ENCODE measurements at regions not wholly inside any gene's neighbourhood (a gene's known extent, or its start where the extent isn't known, plus 50 kb on each side); places are given as distances from the start of the nearest gene placed in this dataset.

DNA sequence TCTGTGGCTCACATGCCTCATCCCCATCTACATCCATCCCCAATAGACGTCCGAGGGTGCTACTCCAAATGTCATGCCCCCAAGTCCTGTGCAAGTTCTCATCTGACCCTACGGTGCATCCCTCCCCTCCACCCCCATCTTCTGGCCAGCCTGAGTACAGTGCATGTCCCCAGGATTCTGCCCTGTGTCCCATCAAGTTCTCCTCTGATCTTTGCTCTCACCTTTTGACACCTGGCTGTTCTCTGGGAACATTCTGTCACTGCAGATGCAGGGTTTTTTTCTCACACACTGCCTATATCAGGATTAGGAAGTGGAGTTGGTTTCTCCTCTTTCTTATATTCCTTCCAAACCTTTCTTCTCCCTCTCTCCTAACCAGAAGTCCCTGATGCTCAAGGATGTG, 377.2 kb downstream of the GADD45G start:
- H3K4me3 Mint-ChIP-seq = no peak overlapping the region
- no peak for ATAC-seq (ENCODE audit: low read depth)
- H3K27me3 Mint-ChIP-seq = peaks cover 4% of the 10 kb centered on the region
- TF ChIP-seq, protein P1, sequence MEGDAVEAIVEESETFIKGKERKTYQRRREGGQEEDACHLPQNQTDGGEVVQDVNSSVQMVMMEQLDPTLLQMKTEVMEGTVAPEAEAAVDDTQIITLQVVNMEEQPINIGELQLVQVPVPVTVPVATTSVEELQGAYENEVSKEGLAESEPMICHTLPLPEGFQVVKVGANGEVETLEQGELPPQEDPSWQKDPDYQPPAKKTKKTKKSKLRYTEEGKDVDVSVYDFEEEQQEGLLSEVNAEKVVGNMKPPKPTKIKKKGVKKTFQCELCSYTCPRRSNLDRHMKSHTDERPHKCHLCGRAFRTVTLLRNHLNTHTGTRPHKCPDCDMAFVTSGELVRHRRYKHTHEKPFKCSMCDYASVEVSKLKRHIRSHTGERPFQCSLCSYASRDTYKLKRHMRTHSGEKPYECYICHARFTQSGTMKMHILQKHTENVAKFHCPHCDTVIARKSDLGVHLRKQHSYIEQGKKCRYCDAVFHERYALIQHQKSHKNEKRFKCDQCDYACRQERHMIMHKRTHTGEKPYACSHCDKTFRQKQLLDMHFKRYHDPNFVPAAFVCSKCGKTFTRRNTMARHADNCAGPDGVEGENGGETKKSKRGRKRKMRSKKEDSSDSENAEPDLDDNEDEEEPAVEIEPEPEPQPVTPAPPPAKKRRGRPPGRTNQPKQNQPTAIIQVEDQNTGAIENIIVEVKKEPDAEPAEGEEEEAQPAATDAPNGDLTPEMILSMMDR (IDR thresholded peaks at IDR 0.05) = no peak
- no peak for DNase-seq
- POLR2A ChIA-PET = no interaction called here
- no peaks in the 10 kb centered on the region for H3K36me3 Mint-ChIP-seq (ENCODE audit: low read depth)
- CTCF ChIA-PET = no interaction called here
- H3K27ac Mint-ChIP-seq = no peak overlapping the region
- H3K9me3 Mint-ChIP-seq = no peaks in the 10 kb centered on the region
- intact Hi-C loops (cut with micrococcal nuclease) = no loop called here
- no peaks in the 10 kb centered on the region for H3K4me1 Mint-ChIP-seq

DNA sequence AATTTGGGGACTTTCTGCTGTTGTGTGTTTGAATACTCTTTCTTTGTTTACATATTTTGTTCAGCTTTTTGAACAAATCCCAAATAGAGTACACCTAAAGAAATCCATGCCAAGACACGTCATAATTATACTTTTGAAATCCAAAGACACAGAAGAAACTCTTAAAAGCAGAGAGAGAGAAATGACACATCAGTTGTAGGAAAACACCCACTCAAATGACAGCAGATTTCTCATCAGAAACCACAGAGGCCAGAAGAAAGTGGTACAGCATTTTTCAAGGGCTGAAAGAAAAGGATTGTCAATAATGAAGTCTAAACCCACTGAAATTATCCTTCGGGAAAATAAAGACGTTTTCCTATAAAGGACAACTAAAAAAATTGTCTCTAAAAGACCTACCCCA, 378.6 kb downstream of the GADD45G start:
- no peak for DNase-seq
- Mint-ChIP-seq H3K27me3 (peaks cover 4% of the 10 kb centered on the region), H3K27ac (no peak overlapping the region), H3K4me1 (no peaks in the 10 kb centered on the region), H3K4me3 (no peak overlapping the region), H3K9me3 (no peaks in the 10 kb centered on the region), H3K36me3 (ENCODE audit: low read depth) (no peaks in the 10 kb centered on the region)
- intact Hi-C loops (cut with micrococcal nuclease) = no loop called here
- no peak for ATAC-seq (ENCODE audit: low read depth)
- TF ChIP-seq, protein P1 (IDR thresholded peaks at IDR 0.05) = no peak
- POLR2A ChIA-PET = no interaction called here
- CTCF ChIA-PET = no interaction called here

- no peaks in the 10 kb centered on the region for H3K9me3 Mint-ChIP-seq
- POLR2A ChIA-PET = no interaction called here
- H3K36me3 Mint-ChIP-seq (ENCODE audit: low read depth) = no peaks in the 10 kb centered on the region
- H3K4me1 Mint-ChIP-seq = no peaks in the 10 kb centered on the region
- TF ChIP-seq, protein P1 (IDR thresholded peaks at IDR 0.05) = no peak
- H3K27ac Mint-ChIP-seq = no peak overlapping the region
- H3K4me3 Mint-ChIP-seq = no peak overlapping the region
- peaks cover 4% of the 10 kb centered on the region for H3K27me3 Mint-ChIP-seq
- intact Hi-C loops (cut with micrococcal nuclease) = no loop called here
- no peak for DNase-seq
- CTCF ChIA-PET = no interaction called here
- no peak for ATAC-seq (ENCODE audit: low read depth)
Measured at GRCh38 chr9:89984214-89984613, 379.4 kb downstream of the GADD45G start.

GRCh38 chr9:89985068-89985467, 380.3 kb downstream of the GADD45G start:
- Mint-ChIP-seq H3K27ac (no peak overlapping the region), H3K27me3 (peaks cover 4% of the 10 kb centered on the region), H3K4me3 (no peak overlapping the region), H3K36me3 (ENCODE audit: low read depth) (no peaks in the 10 kb centered on the region), H3K4me1 (no peaks in the 10 kb centered on the region), H3K9me3 (no peaks in the 10 kb centered on the region)
- no peak for ATAC-seq (ENCODE audit: low read depth)
- CTCF ChIA-PET = no interaction called here
- TF ChIP-seq, protein P1 (IDR thresholded peaks at IDR 0.05) = no peak
- DNase-seq = no peak
- POLR2A ChIA-PET = no interaction called here
- intact Hi-C loops (cut with micrococcal nuclease) = no loop called here

DNA sequence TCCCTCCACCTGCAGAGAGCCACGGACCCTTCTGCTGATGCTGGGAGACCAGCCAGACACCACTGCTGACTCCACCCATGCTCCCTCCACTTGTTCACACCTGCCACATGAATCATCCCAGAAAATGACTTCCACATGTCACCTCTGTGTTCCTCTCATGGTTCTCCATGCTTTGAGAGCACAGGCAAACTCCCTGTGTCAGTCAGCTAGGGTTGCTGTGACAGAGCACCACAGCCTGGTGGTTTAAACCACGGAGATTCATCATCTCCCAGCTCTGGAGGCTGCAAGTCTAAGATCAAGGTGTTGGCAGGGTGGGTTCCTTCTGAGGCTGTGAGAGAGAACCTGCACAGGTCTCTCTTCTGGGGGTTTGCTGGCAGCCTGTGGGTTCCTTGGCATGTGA, 381.4 kb downstream of the GADD45G start:
- intact Hi-C loops (cut with micrococcal nuclease) = no loop called here
- CTCF ChIA-PET = no interaction called here
- H3K9me3 Mint-ChIP-seq = no peaks in the 10 kb centered on the region

More for the DNA sequence above, 381.4 kb downstream of the GADD45G start:
- Mint-ChIP-seq H3K27ac (no peak overlapping the region), H3K36me3 (ENCODE audit: low read depth) (no peaks in the 10 kb centered on the region), H3K4me3 (no peak overlapping the region), H3K4me1 (no peaks in the 10 kb centered on the region), H3K27me3 (peaks cover 4% of the 10 kb centered on the region)
- TF ChIP-seq, protein P1 (IDR thresholded peaks at IDR 0.05) = no peak
- DNase-seq (no peak), ATAC-seq (ENCODE audit: low read depth) (no peak)
- POLR2A ChIA-PET = no interaction called here

Data from activated B cell treated with CpG ODN at 0.5 μM for 24 hours (primary cell).